C4-2B (cell line): ENCODE measurements at regions not wholly inside any gene's neighbourhood (a gene's known extent, or its start where the extent isn't known, plus 50 kb on each side); places are given as distances from the start of the nearest gene placed in this dataset.

Experiments
- H3K27ac ChIP-seq: fragments of 450-650 bp; 2 replicates; pipeline ENCODE4 v1.5.1; 2017
- ZFX ChIP-seq: fragments of 450-650 bp; IDR thresholded peaks from 2 replicates; pipeline ENCODE4 v1.6.1; 2017
- TF ChIP-seq, protein P1 (sequence below): fragments of 450-650 bp; conservative IDR thresholded peaks from 2 replicates; pipeline ENCODE4 v1.5.1; 2017; ENCODE audit warnings: mild to moderate bottlenecking

DNA sequence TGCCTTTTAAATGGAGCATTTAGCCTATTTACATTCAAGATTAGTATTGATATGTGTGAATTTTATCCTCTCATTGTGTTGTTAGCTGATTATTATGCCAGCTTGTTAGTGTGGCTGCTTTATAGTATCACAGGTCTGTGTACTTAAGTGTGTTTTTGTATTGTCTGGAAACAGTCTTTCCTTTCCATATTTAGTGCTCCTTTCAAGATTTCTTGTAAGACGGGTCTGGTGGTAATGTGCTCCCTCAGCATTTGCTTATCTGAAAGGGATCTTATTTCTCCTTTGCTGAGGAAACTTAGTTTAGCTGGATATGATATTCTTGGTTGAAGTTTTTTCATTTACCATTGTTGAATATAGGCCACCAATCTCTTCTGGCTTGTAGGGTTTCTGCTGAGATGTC is 549.0 kb downstream of the EPHA3 start:
- no peak for TF ChIP-seq ZFX
- TF ChIP-seq, protein P1, sequence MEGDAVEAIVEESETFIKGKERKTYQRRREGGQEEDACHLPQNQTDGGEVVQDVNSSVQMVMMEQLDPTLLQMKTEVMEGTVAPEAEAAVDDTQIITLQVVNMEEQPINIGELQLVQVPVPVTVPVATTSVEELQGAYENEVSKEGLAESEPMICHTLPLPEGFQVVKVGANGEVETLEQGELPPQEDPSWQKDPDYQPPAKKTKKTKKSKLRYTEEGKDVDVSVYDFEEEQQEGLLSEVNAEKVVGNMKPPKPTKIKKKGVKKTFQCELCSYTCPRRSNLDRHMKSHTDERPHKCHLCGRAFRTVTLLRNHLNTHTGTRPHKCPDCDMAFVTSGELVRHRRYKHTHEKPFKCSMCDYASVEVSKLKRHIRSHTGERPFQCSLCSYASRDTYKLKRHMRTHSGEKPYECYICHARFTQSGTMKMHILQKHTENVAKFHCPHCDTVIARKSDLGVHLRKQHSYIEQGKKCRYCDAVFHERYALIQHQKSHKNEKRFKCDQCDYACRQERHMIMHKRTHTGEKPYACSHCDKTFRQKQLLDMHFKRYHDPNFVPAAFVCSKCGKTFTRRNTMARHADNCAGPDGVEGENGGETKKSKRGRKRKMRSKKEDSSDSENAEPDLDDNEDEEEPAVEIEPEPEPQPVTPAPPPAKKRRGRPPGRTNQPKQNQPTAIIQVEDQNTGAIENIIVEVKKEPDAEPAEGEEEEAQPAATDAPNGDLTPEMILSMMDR, result no peak
- H3K27ac ChIP-seq, result no peak overlapping the region

DNA sequence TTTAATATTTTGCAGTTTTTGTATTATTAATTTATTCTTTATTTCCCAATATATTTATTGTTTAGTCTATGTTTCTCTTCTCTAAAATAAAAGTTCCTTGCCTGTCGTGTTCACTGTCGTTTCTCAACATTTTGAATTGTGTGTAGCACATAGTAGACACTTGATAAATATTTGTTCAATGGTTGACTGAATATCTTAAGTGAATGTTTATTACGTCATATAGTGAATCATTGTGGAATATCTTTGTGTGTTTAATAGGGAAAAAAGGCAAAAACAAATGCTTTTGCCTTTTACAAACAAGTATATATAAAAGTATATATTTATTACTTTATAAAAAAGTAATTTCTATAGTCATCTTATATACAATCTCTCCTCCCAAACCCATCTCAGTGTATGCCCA is 572.3 kb downstream of the EPHA3 start:
- TF ChIP-seq, protein P1, result no peak
- TF ChIP-seq ZFX, result no peak
- no peak overlapping the region for H3K27ac ChIP-seq

DNA sequence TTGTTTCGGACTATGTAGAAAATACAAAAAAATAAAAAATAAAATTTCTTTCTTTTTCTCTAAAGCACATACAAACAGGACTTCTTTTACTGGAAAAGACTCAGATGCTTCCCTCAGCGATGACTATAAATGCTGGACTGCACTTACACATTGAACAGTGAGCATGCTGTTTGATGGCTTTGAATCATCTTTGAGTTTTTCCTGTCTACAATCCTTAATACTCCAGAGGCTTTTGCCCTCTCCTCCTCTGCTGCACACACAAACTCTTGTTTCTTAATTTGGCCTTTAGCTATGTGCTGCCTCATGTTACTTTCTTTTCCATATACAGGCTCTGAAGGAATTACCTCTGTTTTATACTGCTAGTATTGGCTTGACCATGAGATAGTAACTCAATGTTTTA is 575.1 kb downstream of the EPHA3 start:
- TF ChIP-seq, protein P1, result no peak
- TF ChIP-seq ZFX, result no peak

DNA sequence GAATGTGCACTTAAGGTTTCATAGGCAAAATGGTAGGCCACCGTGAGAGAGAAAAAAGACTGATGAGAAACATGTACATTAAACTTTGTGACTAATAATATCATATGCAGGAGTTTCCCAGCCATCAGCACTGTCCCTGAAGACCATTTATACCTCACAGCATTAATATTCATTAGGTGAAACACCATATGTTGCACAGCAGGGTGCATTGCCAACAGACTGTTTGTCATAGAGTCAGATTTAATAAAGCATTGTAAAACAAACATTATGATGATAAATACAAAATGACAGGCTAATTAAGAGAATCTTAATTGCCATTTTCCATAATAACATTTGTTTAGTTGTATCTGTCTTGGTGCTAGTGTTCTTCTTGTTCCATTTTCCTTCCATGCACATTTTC is 578.3 kb downstream of the EPHA3 start:
- H3K27ac ChIP-seq, result no peak overlapping the region
- TF ChIP-seq, protein P1, result no peak
- TF ChIP-seq ZFX, result no peak

More for the DNA sequence above, 575.1 kb downstream of the EPHA3 start:
- H3K27ac ChIP-seq, result no peak overlapping the region

DNA sequence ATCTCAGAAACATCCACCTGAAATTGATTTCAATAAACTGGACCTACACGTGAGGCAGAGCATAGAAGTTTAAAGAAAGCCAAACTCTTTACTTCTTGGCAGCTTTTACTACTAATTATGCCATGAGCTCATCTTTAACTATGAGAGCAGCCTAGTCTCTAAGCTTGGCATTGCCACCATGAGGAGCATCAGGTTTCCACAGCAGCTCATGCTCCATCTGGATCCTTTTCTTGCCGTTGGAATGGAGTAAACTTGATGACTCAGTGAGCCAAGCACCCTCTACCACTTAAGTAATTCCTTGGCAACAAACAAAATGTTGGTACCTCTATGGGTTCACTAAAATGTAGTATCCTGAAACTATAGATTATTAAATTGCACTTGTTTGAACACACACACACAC is 583.2 kb downstream of the EPHA3 start:
- no peak overlapping the region for H3K27ac ChIP-seq
- TF ChIP-seq, protein P1, result no peak
- TF ChIP-seq ZFX, result no peak

DNA sequence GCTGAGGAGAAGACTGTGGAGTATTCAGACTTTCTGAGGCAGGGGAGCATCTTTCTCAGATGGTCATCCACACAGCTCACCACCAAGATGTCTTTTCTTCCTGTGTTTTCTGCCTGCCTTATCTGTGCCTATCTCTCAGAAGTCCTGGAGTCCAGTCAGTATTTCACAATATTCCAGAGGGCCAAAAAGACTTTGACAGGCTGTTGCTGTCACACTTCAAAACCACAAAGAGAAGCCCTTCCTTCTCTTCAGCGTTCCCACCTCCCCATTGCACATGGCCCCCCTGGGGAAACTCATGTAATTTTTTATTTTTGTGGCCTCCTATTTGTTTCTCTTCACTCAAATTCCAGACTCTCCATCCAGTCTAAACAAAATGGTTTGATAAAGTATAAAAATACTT is 585.2 kb downstream of the EPHA3 start:
- no peak overlapping the region for H3K27ac ChIP-seq
- no peak for TF ChIP-seq ZFX
- TF ChIP-seq, protein P1, result no peak

DNA sequence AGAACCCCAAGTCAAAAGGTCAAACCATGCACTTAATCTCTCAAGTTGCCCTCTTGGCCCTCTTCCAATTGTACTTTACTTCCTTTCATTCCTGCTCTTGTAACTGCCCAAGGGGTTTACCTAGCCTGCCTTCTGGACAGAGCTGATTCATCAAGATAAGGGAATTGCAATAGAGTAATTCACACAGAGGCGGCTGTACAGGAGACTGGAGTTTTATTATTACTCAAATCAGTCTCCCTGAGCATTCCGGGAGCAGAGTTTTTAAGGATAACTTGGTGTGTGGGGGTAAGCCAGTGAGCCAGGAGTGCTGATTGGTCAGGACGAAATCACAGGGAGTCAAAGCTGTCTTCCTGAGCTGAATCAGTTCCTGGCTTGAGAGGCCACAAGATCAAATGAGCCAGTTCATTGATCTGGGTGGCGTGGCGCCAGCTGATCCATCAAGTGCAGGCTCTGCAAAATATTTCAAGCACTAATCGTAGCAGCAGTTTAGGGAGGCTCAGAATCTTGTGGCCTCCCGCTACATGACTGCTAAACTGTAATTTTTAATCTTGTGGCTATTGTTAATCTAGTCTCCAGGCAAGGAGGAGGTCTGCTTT is 590.0 kb downstream of the EPHA3 start:
- H3K27ac ChIP-seq, result no peak overlapping the region
- TF ChIP-seq, protein P1, result no peak
- TF ChIP-seq ZFX, result no peak
